Activated CD4-positive, alpha-beta T cell treated with anti-CD3 and anti-CD28 coated beads for 36 hours (primary cell): ENCODE measurements at regions not wholly inside any gene's neighbourhood (a gene's known extent, or its start where the extent isn't known, plus 50 kb on each side); places are given as distances from the start of the nearest gene placed in this dataset.

Experiments
- ATAC-seq: fragments of 200-7000 bp; cut with Tn5 transposase; one replicate; pipeline ENCODE4 v1.10.0; 2021; ENCODE audit warnings: mild to moderate bottlenecking, moderate library complexity
- CTCF ChIA-PET: fragments of 350-600 bp; sonication (Branson Sonifier 250); formaldehyde crosslinking; loops from one replicate; lab custom pipeline; 2021; ENCODE audit warnings: antibody characterized with exemption; lab: Charles Lee
- POLR2A ChIA-PET: fragments of 350-600 bp; sonication (Branson Sonifier 250); formaldehyde crosslinking; loops from one replicate; lab custom pipeline; 2021; ENCODE audit warnings: antibody characterized with exemption, inconsistent platforms; lab: Charles Lee
- DNase-seq: peaks from one replicate; pipeline ENCODE4 v3.0.0-alpha.2; 2020
- H3K27ac Mint-ChIP-seq: one replicate; pipeline ENCODE4 v1.8.0; 2021; ENCODE audit warnings: mixed read lengths
- H3K27me3 Mint-ChIP-seq: one replicate; pipeline ENCODE4 v1.8.0; 2021; ENCODE audit warnings: mixed read lengths
- H3K36me3 Mint-ChIP-seq: one replicate; pipeline ENCODE4 v1.8.0; 2021; ENCODE audit warnings: low read depth, mixed read lengths
- H3K4me1 Mint-ChIP-seq: one replicate; pipeline ENCODE4 v1.8.0; 2021; ENCODE audit warnings: mixed read lengths
- H3K4me3 Mint-ChIP-seq: one replicate; pipeline ENCODE4 v1.8.0; 2021; ENCODE audit warnings: mild to moderate bottlenecking, moderate library complexity, mixed read lengths
- H3K9me3 Mint-ChIP-seq: one replicate; pipeline ENCODE4 v1.8.0; 2021; ENCODE audit warnings: low read depth, mixed read lengths
- intact Hi-C, 2 experiments: fragments of 100-400 bp; cut with DNase I in 1 of 2; cut with micrococcal nuclease in 1 of 2; formaldehyde crosslinking; loops; one replicate each; pipeline versions ENCODE4 v1.14.2 to v1.15.1; 2022 to 2024; cut with DNase I, micrococcal nuclease

- H3K9me3 Mint-ChIP-seq, result no peaks in the 10 kb centered on the region
- no peak for DNase-seq
- no peak overlapping the region for H3K4me3 Mint-ChIP-seq
- CTCF ChIA-PET, result interaction anchor here (0.6 to 2.4 kb wide), 9 partner anchors 10 to 121 kb away, joined by 3 to 16 read pairs (median 4); no protein-coding TSS in a partner anchor
- no peaks in the 10 kb centered on the region for H3K36me3 Mint-ChIP-seq
- H3K4me1 Mint-ChIP-seq, result no peaks in the 10 kb centered on the region
- intact Hi-C loops, result no loop called here
- POLR2A ChIA-PET, result no interaction called here
- H3K27me3 Mint-ChIP-seq, result peaks cover 3% of the 10 kb centered on the region
- ATAC-seq, result no peak
- H3K27ac Mint-ChIP-seq, result no peak overlapping the region
Measured at GRCh38 chr9:73079326-73079725, 72.3 kb upstream of the ANXA1 start.

GRCh38 chr9:73077625-73078030 lies 74.0 kb upstream of the ANXA1 start:
- ChIA-PET POLR2A (no interaction called here), CTCF (interaction anchor here (2.1 kb wide), 2 partner anchors 12 to 100 kb away, joined by 5 to 7 read pairs; no protein-coding TSS in a partner anchor)
- Mint-ChIP-seq H3K9me3 (no peaks in the 10 kb centered on the region), H3K36me3 (no peaks in the 10 kb centered on the region), H3K27me3 (peaks cover 7% of the 10 kb centered on the region), H3K4me3 (no peak overlapping the region), H3K27ac (no peak overlapping the region), H3K4me1 (no peaks in the 10 kb centered on the region)
- intact Hi-C loops, result no loop called here
- ATAC-seq (no peak), DNase-seq (no peak)

- CTCF ChIA-PET, result interaction anchor here (0.7 kb wide), 1 partner anchor 1038 kb away, joined by 3 read pairs; no protein-coding TSS in a partner anchor
- no peaks in the 10 kb centered on the region for H3K4me1 Mint-ChIP-seq
- no peaks in the 10 kb centered on the region for H3K36me3 Mint-ChIP-seq
- POLR2A ChIA-PET, result no interaction called here
- intact Hi-C loops, result no loop called here
- ATAC-seq (no peak), DNase-seq (no peak)
- peaks cover 10% of the 10 kb centered on the region for H3K27me3 Mint-ChIP-seq
- H3K9me3 Mint-ChIP-seq, result no peaks in the 10 kb centered on the region
- H3K4me3 Mint-ChIP-seq, result no peak overlapping the region
- no peak overlapping the region for H3K27ac Mint-ChIP-seq
Measured at GRCh38 chr9:73076970-73077369, 74.7 kb upstream of the ANXA1 start.

GRCh38 chr9:73074176-73074708 lies 77.4 kb upstream of the ANXA1 start:
- POLR2A ChIA-PET, result no interaction called here
- DNase-seq (no peak), ATAC-seq (no peak)
- Mint-ChIP-seq H3K36me3 (no peaks in the 10 kb centered on the region), H3K4me1 (no peaks in the 10 kb centered on the region), H3K27me3 (peaks cover 14% of the 10 kb centered on the region), H3K9me3 (no peaks in the 10 kb centered on the region), H3K4me3 (no peak overlapping the region), H3K27ac (no peak overlapping the region)
- CTCF ChIA-PET, result no interaction called here
- intact Hi-C loops, result no loop called here

DNA sequence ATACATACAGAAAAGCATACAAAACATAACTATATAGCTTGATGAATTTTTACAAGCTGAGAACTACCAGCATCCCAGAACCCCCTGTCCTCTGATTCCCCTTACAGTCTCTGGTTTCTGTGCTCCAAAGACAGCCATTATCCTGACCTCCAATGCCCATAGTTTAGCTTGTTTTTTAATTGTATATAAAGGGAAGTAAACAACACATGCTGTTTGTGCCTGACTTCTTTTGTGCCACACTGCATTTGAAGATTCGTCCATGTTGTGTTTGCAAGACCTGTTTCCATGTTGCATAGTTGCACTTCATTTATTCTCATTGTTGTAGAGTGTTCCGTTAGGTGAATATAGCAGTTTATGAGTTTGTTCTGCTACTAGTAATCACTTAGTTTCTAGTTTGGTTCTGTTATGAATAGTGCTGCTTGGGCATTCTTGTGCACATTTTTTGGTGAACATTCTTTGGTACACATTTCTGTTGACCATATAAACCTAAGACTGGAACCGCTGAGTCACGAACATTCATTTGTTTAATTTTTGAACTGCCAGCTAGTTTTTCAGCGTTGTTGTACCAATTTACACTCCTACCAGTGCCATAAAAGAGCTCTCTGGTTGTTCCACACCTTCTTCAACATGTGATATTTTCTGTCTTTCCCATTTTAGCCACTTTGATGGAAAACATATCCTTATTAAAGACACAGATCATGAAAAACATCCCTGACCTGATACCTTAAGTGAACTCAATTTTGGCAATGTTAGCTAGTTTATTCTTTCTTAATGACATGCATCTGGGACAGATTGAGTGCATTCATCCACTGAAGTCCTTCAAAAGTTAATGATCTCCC lies 78.1 kb upstream of the ANXA1 start:
- ATAC-seq, result no peak
- ChIA-PET CTCF (interaction anchor here (0.6 to 1.3 kb wide), 4 partner anchors 9 to 251 kb away, joined by 3 to 4 read pairs (median 4); no protein-coding TSS in a partner anchor), POLR2A (no interaction called here)
- no peak overlapping the region for H3K4me3 Mint-ChIP-seq
- no peaks in the 10 kb centered on the region for H3K4me1 Mint-ChIP-seq
- H3K9me3 Mint-ChIP-seq, result no peaks in the 10 kb centered on the region
- H3K27me3 Mint-ChIP-seq, result peaks cover 14% of the 10 kb centered on the region
- no peak overlapping the region for H3K27ac Mint-ChIP-seq
- no peaks in the 10 kb centered on the region for H3K36me3 Mint-ChIP-seq
- no peak for DNase-seq
- intact Hi-C loops, result no loop called here

GRCh38 chr9:73067074-73067473 lies 84.6 kb upstream of the ANXA1 start:
- Mint-ChIP-seq H3K9me3 (no peaks in the 10 kb centered on the region), H3K4me3 (no peak overlapping the region), H3K4me1 (no peaks in the 10 kb centered on the region), H3K27ac (no peak overlapping the region), H3K27me3 (peaks cover 6% of the 10 kb centered on the region), H3K36me3 (no peaks in the 10 kb centered on the region)
- CTCF ChIA-PET, result interaction anchor here (0.7 to 1.2 kb wide), 5 partner anchors 9 to 71 kb away, joined by 3 to 4 read pairs (median 3); no protein-coding TSS in a partner anchor
- intact Hi-C loops, result no loop called here
- ATAC-seq, result no peak
- POLR2A ChIA-PET, result no interaction called here
- peak; percentile 11 for DNase-seq

GRCh38 chr9:73065439-73065838 lies 86.2 kb upstream of the ANXA1 start:
- Mint-ChIP-seq H3K4me1 (no peaks in the 10 kb centered on the region), H3K4me3 (no peak overlapping the region), H3K36me3 (no peaks in the 10 kb centered on the region), H3K9me3 (no peaks in the 10 kb centered on the region), H3K27ac (no peak overlapping the region), H3K27me3 (peaks cover 3% of the 10 kb centered on the region)
- POLR2A ChIA-PET, result no interaction called here
- DNase-seq (no peak), ATAC-seq (no peak)
- intact Hi-C loops, result no loop called here
- CTCF ChIA-PET, result interaction anchor here (1.1 kb wide), 1 partner anchor 9 kb away, joined by 5 read pairs; no protein-coding TSS in a partner anchor

GRCh38 chr9:73064315-73064714 lies 87.3 kb upstream of the ANXA1 start:
- no peaks in the 10 kb centered on the region for H3K4me1 Mint-ChIP-seq
- H3K9me3 Mint-ChIP-seq, result no peaks in the 10 kb centered on the region
- ChIA-PET POLR2A (no interaction called here), CTCF (interaction anchor here (1.1 kb wide), 1 partner anchor 9 kb away, joined by 3 read pairs; no protein-coding TSS in a partner anchor)
- DNase-seq (no peak), ATAC-seq (no peak)
- intact Hi-C loops, result no loop called here
- H3K36me3 Mint-ChIP-seq, result no peaks in the 10 kb centered on the region
- H3K4me3 Mint-ChIP-seq, result no peak overlapping the region
- H3K27me3 Mint-ChIP-seq, result peaks cover 2% of the 10 kb centered on the region
- H3K27ac Mint-ChIP-seq, result no peak overlapping the region

GRCh38 chr9:73061146-73061545 lies 90.5 kb upstream of the ANXA1 start:
- DNase-seq (no peak), ATAC-seq (no peak)
- no peaks in the 10 kb centered on the region for H3K36me3 Mint-ChIP-seq
- no peak overlapping the region for H3K4me3 Mint-ChIP-seq
- H3K9me3 Mint-ChIP-seq, result no peaks in the 10 kb centered on the region
- no peak overlapping the region for H3K27ac Mint-ChIP-seq
- POLR2A ChIA-PET, result no interaction called here
- intact Hi-C loops, result no loop called here
- H3K4me1 Mint-ChIP-seq, result no peaks in the 10 kb centered on the region
- CTCF ChIA-PET, result interaction anchor here (0.7 kb wide), 1 partner anchor 18 kb away, joined by 3 read pairs; no protein-coding TSS in a partner anchor
- H3K27me3 Mint-ChIP-seq, result peaks cover 4% of the 10 kb centered on the region

GRCh38 chr9:73059247-73059646 lies 92.4 kb upstream of the ANXA1 start:
- ChIA-PET CTCF (no interaction called here), POLR2A (no interaction called here)
- H3K4me1 Mint-ChIP-seq, result no peaks in the 10 kb centered on the region
- peaks cover 4% of the 10 kb centered on the region for H3K27me3 Mint-ChIP-seq
- H3K36me3 Mint-ChIP-seq, result no peaks in the 10 kb centered on the region
- ATAC-seq, result no peak
- H3K27ac Mint-ChIP-seq, result no peak overlapping the region
- intact Hi-C loops, result loop anchor here in 1 of 2 experiments (10.0 kb wide), 1 partner anchor 64 kb away; no protein-coding TSS in a partner anchor
- H3K9me3 Mint-ChIP-seq, result no peaks in the 10 kb centered on the region
- no peak overlapping the region for H3K4me3 Mint-ChIP-seq
- no peak for DNase-seq

DNA sequence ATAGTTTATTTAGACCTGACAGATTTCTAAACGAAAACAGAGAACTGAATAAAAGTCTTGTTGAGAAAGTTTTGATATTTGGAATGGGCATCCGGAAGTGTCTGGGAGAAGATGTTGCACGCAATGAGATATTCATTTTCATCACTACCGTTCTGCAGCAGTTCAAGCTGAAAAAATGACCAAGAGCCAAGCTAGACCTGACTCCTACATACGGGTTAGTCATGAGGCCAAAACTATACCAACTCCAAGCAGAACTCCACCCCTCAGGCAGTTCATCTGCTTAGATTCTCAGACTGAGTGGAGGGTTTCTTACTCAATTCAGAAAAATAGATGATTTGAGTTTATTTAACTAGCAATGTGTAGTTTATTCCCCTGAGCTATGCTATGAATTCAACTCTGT lies 95.4 kb upstream of the ANXA1 start:
- H3K9me3 Mint-ChIP-seq, result no peaks in the 10 kb centered on the region
- ATAC-seq (no peak), DNase-seq (no peak)
- no peak overlapping the region for H3K4me3 Mint-ChIP-seq
- ChIA-PET POLR2A (no interaction called here), CTCF (interaction anchor here (1.3 kb wide), 1 partner anchor 9 kb away, joined by 5 read pairs; no protein-coding TSS in a partner anchor)
- intact Hi-C loops, result loop anchor here in 1 of 2 experiments (10.0 kb wide), 1 partner anchor 61 kb away; no protein-coding TSS in a partner anchor
- peaks cover 11% of the 10 kb centered on the region for H3K27me3 Mint-ChIP-seq
- H3K36me3 Mint-ChIP-seq, result no peaks in the 10 kb centered on the region
- H3K27ac Mint-ChIP-seq, result no peak overlapping the region
- no peaks in the 10 kb centered on the region for H3K4me1 Mint-ChIP-seq
